ENCODE measurements at regions not wholly inside any gene's neighbourhood (a gene's known extent, or its start where the extent isn't known, plus 50 kb on each side); places are given as distances from the start of the nearest gene placed in this dataset.

- no peaks in the 10 kb centered on the region for H3K36me3 ChIP-seq (ENCODE audit: control insufficient read depth in 5 of 5, insufficient read depth in 5 of 5, low read length in 5 of 5)
- H3K27me3 ChIP-seq (ENCODE audit: control insufficient read depth in 5 of 5, insufficient read depth in 4 of 5, low read length in 5 of 5) = no peaks in the 10 kb centered on the region
- peaks cover 1 to 23% (median 19%) of the 10 kb centered on the region in 5 donors for H3K4me1 ChIP-seq (ENCODE audit: control insufficient read depth in 5 of 5, insufficient read depth in 5 of 5, low read length in 5 of 5)
- H3K9me3 ChIP-seq (ENCODE audit: control insufficient read depth in 5 of 5, low read length in 5 of 5) = no peaks in the 10 kb centered on the region
- H3K27ac ChIP-seq (ENCODE audit: low read depth, low read length) = peak overlapping the region; percentile 71
- H3K4me3 ChIP-seq (ENCODE audit: low read depth in 1 of 5, low read length in 5 of 5) = peak overlapping the region; percentile 75 to 94 (median 86)
- peak overlapping the region; percentile 53 to 86 (median 71) for H3K9ac ChIP-seq (ENCODE audit: low read length in 5 of 5)
Observed at GRCh38 chr1:9428601-9429341, 110.5 kb upstream of the SLC25A33 start.

GRCh38 chr1:9429342-9429711, 109.9 kb upstream of the SLC25A33 start:
- Histone ChIP-seq H3K27me3 (ENCODE audit: control insufficient read depth in 5 of 5, insufficient read depth in 4 of 5, low read length in 5 of 5) (no peaks in the 10 kb centered on the region), H3K36me3 (ENCODE audit: control insufficient read depth in 5 of 5, insufficient read depth in 5 of 5, low read length in 5 of 5) (no peaks in the 10 kb centered on the region), H3K4me3 (ENCODE audit: low read depth in 1 of 5, low read length in 5 of 5) (peak overlapping the region; percentile 75 to 91 (median 86)), H3K4me1 (ENCODE audit: control insufficient read depth in 5 of 5, insufficient read depth in 5 of 5, low read length in 5 of 5) (peaks cover 1 to 19% (median 15%) of the 10 kb centered on the region in 5 donors), H3K27ac (ENCODE audit: low read depth, low read length) (peak overlapping the region; percentile 71), H3K9ac (ENCODE audit: low read length in 5 of 5) (peak overlapping the region; percentile 53 to 86 (median 71)), H3K9me3 (ENCODE audit: control insufficient read depth in 5 of 5, low read length in 5 of 5) (no peaks in the 10 kb centered on the region)

GRCh38 chr1:9434247-9435152, 104.8 kb upstream of the SLC25A33 start:
- H3K4me1 ChIP-seq (ENCODE audit: control insufficient read depth in 5 of 5, insufficient read depth in 5 of 5, low read length in 5 of 5) = peaks cover 14 to 29% (median 21%) of the 10 kb centered on the region in 5 donors
- no peaks in the 10 kb centered on the region for H3K9me3 ChIP-seq (ENCODE audit: control insufficient read depth in 5 of 5, low read length in 5 of 5)
- no peak overlapping the region for H3K4me3 ChIP-seq (ENCODE audit: low read depth in 1 of 5, low read length in 5 of 5)
- H3K27me3 ChIP-seq (ENCODE audit: control insufficient read depth in 5 of 5, insufficient read depth in 4 of 5, low read length in 5 of 5) = peaks cover 0 to 4% (median 0%) of the 10 kb centered on the region in 5 donors
- H3K9ac ChIP-seq (ENCODE audit: low read length in 5 of 5) = no peak overlapping the region
- H3K27ac ChIP-seq (ENCODE audit: low read depth, low read length) = no peak overlapping the region
- no peaks in the 10 kb centered on the region for H3K36me3 ChIP-seq (ENCODE audit: control insufficient read depth in 5 of 5, insufficient read depth in 5 of 5, low read length in 5 of 5)

DNA sequence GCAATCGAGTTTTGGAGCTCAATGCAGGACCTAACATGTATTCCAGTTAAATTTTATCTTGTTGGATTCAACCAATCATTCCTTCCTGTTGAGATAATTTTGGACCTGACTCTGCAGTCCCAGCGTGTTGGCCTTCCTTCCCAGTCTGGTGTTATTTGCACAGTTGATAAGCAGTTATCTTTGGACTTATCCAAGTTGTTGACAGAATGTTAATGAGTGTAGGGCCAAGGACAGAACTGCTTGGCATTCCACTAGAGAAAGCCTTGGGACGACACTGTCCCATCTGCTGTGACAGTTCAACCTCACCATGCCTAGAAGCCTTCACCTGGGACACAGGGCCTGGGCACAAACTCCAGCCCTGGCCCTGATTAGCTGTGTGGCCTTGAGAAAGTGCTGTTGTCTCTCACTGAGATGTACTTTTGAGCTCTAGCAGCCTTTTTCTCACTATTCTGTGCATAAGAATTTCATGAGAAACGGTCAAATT, 104.1 kb upstream of the SLC25A33 start:
- Histone ChIP-seq H3K27ac (ENCODE audit: low read depth, low read length) (no peak overlapping the region), H3K9ac (ENCODE audit: low read length in 5 of 5) (no peak overlapping the region), H3K9me3 (ENCODE audit: control insufficient read depth in 5 of 5, low read length in 5 of 5) (no peaks in the 10 kb centered on the region)

GRCh38 chr1:9435854-9436640, 103.2 kb upstream of the SLC25A33 start:
- Histone ChIP-seq H3K27ac (ENCODE audit: low read depth, low read length) (no peak overlapping the region), H3K9ac (ENCODE audit: low read length in 5 of 5) (no peak overlapping the region), H3K9me3 (ENCODE audit: control insufficient read depth in 5 of 5, low read length in 5 of 5) (no peaks in the 10 kb centered on the region), H3K4me1 (ENCODE audit: control insufficient read depth in 5 of 5, insufficient read depth in 5 of 5, low read length in 5 of 5) (peaks cover 14 to 32% (median 22%) of the 10 kb centered on the region in 5 donors), H3K4me3 (ENCODE audit: low read depth in 1 of 5, low read length in 5 of 5) (no peak overlapping the region), H3K27me3 (ENCODE audit: control insufficient read depth in 5 of 5, insufficient read depth in 4 of 5, low read length in 5 of 5) (peaks cover 0 to 4% (median 0%) of the 10 kb centered on the region in 5 donors), H3K36me3 (ENCODE audit: control insufficient read depth in 5 of 5, insufficient read depth in 5 of 5, low read length in 5 of 5) (no peaks in the 10 kb centered on the region)

More for the DNA sequence above, 104.1 kb upstream of the SLC25A33 start:
- no peak overlapping the region for H3K4me3 ChIP-seq (ENCODE audit: low read depth in 1 of 5, low read length in 5 of 5)
- H3K36me3 ChIP-seq (ENCODE audit: control insufficient read depth in 5 of 5, insufficient read depth in 5 of 5, low read length in 5 of 5) = no peaks in the 10 kb centered on the region
- H3K27me3 ChIP-seq (ENCODE audit: control insufficient read depth in 5 of 5, insufficient read depth in 4 of 5, low read length in 5 of 5) = peaks cover 0 to 4% (median 0%) of the 10 kb centered on the region in 5 donors
- H3K4me1 ChIP-seq (ENCODE audit: control insufficient read depth in 5 of 5, insufficient read depth in 5 of 5, low read length in 5 of 5) = peaks cover 14 to 25% (median 18%) of the 10 kb centered on the region in 5 donors

DNA sequence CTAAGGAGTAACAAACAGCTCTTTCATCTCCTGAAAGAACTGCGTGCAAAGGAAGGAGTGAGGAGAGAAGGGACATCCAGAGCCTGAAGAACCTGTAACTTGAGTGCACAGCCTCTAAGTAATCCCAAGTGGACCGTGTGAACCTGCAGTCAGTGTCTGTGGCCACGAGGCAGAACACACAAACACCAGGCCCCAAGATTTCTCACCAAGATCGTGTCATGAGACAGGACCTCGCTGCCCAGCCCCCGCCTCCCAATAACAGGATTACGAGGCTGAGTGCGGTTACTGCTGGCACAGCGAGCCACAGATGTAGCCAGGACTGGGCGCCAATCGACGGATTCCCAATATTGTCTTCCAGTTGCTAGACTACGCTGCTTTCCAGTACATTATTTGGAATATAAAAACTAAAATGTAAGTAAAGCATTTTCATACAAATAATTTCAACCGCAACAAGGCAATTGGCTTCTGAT, 101.3 kb upstream of the SLC25A33 start:
- H3K4me3 ChIP-seq (ENCODE audit: low read depth in 1 of 5, low read length in 5 of 5) = peak overlapping the region in 1 of 5 donors; percentile 25
- H3K36me3 ChIP-seq (ENCODE audit: control insufficient read depth in 5 of 5, insufficient read depth in 5 of 5, low read length in 5 of 5) = no peaks in the 10 kb centered on the region
- H3K4me1 ChIP-seq (ENCODE audit: control insufficient read depth in 5 of 5, insufficient read depth in 5 of 5, low read length in 5 of 5) = peaks cover 17 to 41% (median 28%) of the 10 kb centered on the region in 5 donors
- H3K27ac ChIP-seq (ENCODE audit: low read depth, low read length) = peak overlapping the region; percentile 69
- H3K27me3 ChIP-seq (ENCODE audit: control insufficient read depth in 5 of 5, insufficient read depth in 4 of 5, low read length in 5 of 5) = peaks cover 0 to 4% (median 0%) of the 10 kb centered on the region in 5 donors
- peak overlapping the region in 2 of 5 donors; percentile 23 to 66 for H3K9ac ChIP-seq (ENCODE audit: low read length in 5 of 5)
- no peaks in the 10 kb centered on the region for H3K9me3 ChIP-seq (ENCODE audit: control insufficient read depth in 5 of 5, low read length in 5 of 5)

GRCh38 chr1:9438431-9439073, 100.7 kb upstream of the SLC25A33 start:
- Histone ChIP-seq H3K9me3 (ENCODE audit: control insufficient read depth in 5 of 5, low read length in 5 of 5) (no peaks in the 10 kb centered on the region), H3K27ac (ENCODE audit: low read depth, low read length) (peak overlapping the region; percentile 69), H3K4me1 (ENCODE audit: control insufficient read depth in 5 of 5, insufficient read depth in 5 of 5, low read length in 5 of 5) (peaks cover 17 to 41% (median 28%) of the 10 kb centered on the region in 5 donors), H3K36me3 (ENCODE audit: control insufficient read depth in 5 of 5, insufficient read depth in 5 of 5, low read length in 5 of 5) (no peaks in the 10 kb centered on the region), H3K27me3 (ENCODE audit: control insufficient read depth in 5 of 5, insufficient read depth in 4 of 5, low read length in 5 of 5) (peaks cover 0 to 4% (median 0%) of the 10 kb centered on the region in 5 donors), H3K9ac (ENCODE audit: low read length in 5 of 5) (no peak overlapping the region), H3K4me3 (ENCODE audit: low read depth in 1 of 5, low read length in 5 of 5) (no peak overlapping the region)

DNA sequence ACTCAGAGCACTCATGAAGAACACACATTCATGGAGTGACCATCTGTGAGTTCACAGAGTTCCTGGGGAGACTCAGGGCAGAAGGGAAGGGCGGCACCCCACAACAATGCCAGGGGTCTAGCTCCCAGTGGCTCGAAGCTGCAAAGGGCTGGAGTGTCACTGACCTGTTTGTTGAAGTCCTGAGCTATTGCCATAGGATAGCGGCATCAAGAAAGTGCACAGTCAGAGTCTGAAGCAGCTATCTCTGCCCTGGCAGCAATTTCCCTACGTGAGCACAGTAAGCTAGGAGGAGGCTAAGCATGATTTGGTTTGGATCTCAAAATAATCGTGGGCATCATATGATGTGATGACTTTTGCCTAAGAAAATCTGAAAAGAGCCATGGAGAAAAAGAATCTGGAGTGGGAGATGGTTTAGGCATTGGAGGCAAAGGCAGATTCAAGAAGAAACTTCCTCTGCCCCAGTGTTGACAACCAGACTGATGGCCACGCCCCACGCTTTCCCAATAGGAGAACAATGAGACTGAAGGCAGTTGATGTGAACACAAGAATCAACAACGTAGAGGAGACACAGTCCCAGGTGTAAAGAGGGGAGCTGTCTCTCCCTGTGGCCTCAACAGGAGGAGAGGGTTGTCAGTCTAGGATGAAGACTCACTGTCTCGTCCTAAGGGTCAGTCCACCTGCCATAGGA, 100.0 kb upstream of the SLC25A33 start:
- H3K9ac ChIP-seq (ENCODE audit: low read length in 5 of 5) = no peak overlapping the region
- H3K36me3 ChIP-seq (ENCODE audit: control insufficient read depth in 5 of 5, insufficient read depth in 5 of 5, low read length in 5 of 5) = no peaks in the 10 kb centered on the region
- peaks cover 17 to 46% (median 32%) of the 10 kb centered on the region in 5 donors for H3K4me1 ChIP-seq (ENCODE audit: control insufficient read depth in 5 of 5, insufficient read depth in 5 of 5, low read length in 5 of 5)
- H3K27me3 ChIP-seq (ENCODE audit: control insufficient read depth in 5 of 5, insufficient read depth in 4 of 5, low read length in 5 of 5) = peaks cover 0 to 4% (median 0%) of the 10 kb centered on the region in 5 donors
- H3K27ac ChIP-seq (ENCODE audit: low read depth, low read length) = peak overlapping the region; percentile 69
- no peak overlapping the region for H3K4me3 ChIP-seq (ENCODE audit: low read depth in 1 of 5, low read length in 5 of 5)
- H3K9me3 ChIP-seq (ENCODE audit: control insufficient read depth in 5 of 5, low read length in 5 of 5) = no peaks in the 10 kb centered on the region

Measured in subcutaneous abdominal adipose tissue (tissue), 5 donors.